HEK293 (cell line): ENCODE measurements at regions not wholly inside any gene's neighbourhood (a gene's known extent, or its start where the extent isn't known, plus 50 kb on each side); places are given as distances from the start of the nearest gene placed in this dataset.

Source experiments
- FEZF1 ChIP-seq: fragments of 450-650 bp; formaldehyde crosslinking; IDR thresholded peaks from 2 replicates; pipeline ENCODE4 v1.5.1; 2016; ENCODE audit warnings: missing biosample characterization, missing genetic modification characterization
- KLF10 ChIP-seq: fragments of 450-650 bp; IDR thresholded peaks from 2 replicates; pipeline ENCODE4 v1.5.1; 2018; ENCODE audit warnings: missing biosample characterization, mild to moderate bottlenecking, missing genetic modification characterization
- MYNN ChIP-seq: fragments of 450-650 bp; formaldehyde crosslinking; IDR thresholded peaks from 2 replicates; pipeline ENCODE4 v1.5.1; 2016; ENCODE audit warnings: missing biosample characterization, missing genetic modification characterization, borderline replicate concordance
- PRDM2 ChIP-seq: fragments of 450-650 bp; formaldehyde crosslinking; IDR thresholded peaks from 2 replicates; pipeline ENCODE4 v1.5.1; 2016; ENCODE audit warnings: missing biosample characterization, missing genetic modification characterization, borderline replicate concordance
- PRDM6 ChIP-seq: fragments of 450-650 bp; formaldehyde crosslinking; IDR thresholded peaks from 2 replicates; pipeline ENCODE4 v1.5.1; 2017; ENCODE audit warnings: missing biosample characterization, missing genetic modification characterization
- REPIN1 ChIP-seq: fragments of 450-650 bp; formaldehyde crosslinking; IDR thresholded peaks from 2 replicates; pipeline ENCODE4 v1.5.1; 2017; ENCODE audit warnings: missing biosample characterization, missing genetic modification characterization, low read depth
- REST ChIP-seq: fragments of 450-650 bp; formaldehyde crosslinking; IDR thresholded peaks from 2 replicates; pipeline ENCODE4 v1.5.1; 2016; ENCODE audit warnings: missing biosample characterization, missing genetic modification characterization
- SCRT2 ChIP-seq: fragments of 450-650 bp; formaldehyde crosslinking; IDR thresholded peaks from 2 replicates; pipeline ENCODE4 v1.5.1; 2016; ENCODE audit warnings: missing biosample characterization, missing genetic modification characterization
- YY2 ChIP-seq: fragments of 450-650 bp; formaldehyde crosslinking; IDR thresholded peaks from 2 replicates; pipeline ENCODE4 v1.5.1; 2016; ENCODE audit warnings: missing biosample characterization, missing genetic modification characterization
- ZBTB20 ChIP-seq: fragments of 450-650 bp; formaldehyde crosslinking; IDR thresholded peaks from 2 replicates; pipeline ENCODE4 v1.5.1; 2016; ENCODE audit warnings: missing biosample characterization, missing genetic modification characterization
- ZFP3 ChIP-seq: fragments of 450-650 bp; formaldehyde crosslinking; IDR thresholded peaks from 2 replicates; pipeline ENCODE4 v1.5.1; 2016; ENCODE audit warnings: low read depth, missing biosample characterization, missing genetic modification characterization
- ZNF146 ChIP-seq: fragments of 450-650 bp; formaldehyde crosslinking; IDR thresholded peaks from 2 replicates; pipeline ENCODE4 v1.5.1; 2016; ENCODE audit warnings: missing biosample characterization, missing genetic modification characterization
- ZNF274 ChIP-seq, 2 experiments: fragments of 200-500 bp in 1 of 2; fragments of 450-650 bp in 1 of 2; sonication (Bioruptor generic) in 1 of 2; formaldehyde crosslinking in 1 of 2; IDR thresholded peaks; 2 replicates each; pipeline versions ENCODE4 v1.5.1 to v1.6.1; 2014 to 2016; ENCODE audit warnings: borderline replicate concordance in 1 of 2, inconsistent platforms in 1 of 2, low read length in 1 of 2, missing biosample characterization in 1 of 2, missing genetic modification characterization in 1 of 2
- ZNF280D ChIP-seq: fragments of 450-650 bp; formaldehyde crosslinking; IDR thresholded peaks from 2 replicates; pipeline ENCODE4 v1.5.1; 2016; ENCODE audit warnings: missing biosample characterization, missing genetic modification characterization
- ZNF433 ChIP-seq: fragments of 450-650 bp; formaldehyde crosslinking; IDR thresholded peaks from 2 replicates; pipeline ENCODE4 v1.5.1; 2016; ENCODE audit warnings: missing biosample characterization, missing genetic modification characterization, low read depth
- ZNF518A ChIP-seq: fragments of 450-650 bp; formaldehyde crosslinking; conservative IDR thresholded peaks from 2 replicates; pipeline ENCODE4 v1.5.1; 2016; ENCODE audit warnings: low read depth, missing biosample characterization, missing genetic modification characterization
- ZNF561 ChIP-seq: fragments of 450-650 bp; IDR thresholded peaks from 2 replicates; pipeline ENCODE4 v1.5.1; 2018; ENCODE audit warnings: missing biosample characterization, missing genetic modification characterization, borderline replicate concordance
- ZNF654 ChIP-seq: fragments of 450-650 bp; formaldehyde crosslinking; IDR thresholded peaks from 2 replicates; pipeline ENCODE4 v1.5.1; 2016; ENCODE audit warnings: low read depth, missing biosample characterization, missing genetic modification characterization
- ZNF76 ChIP-seq: fragments of 450-650 bp; formaldehyde crosslinking; IDR thresholded peaks from 2 replicates; pipeline ENCODE4; 2016; ENCODE audit warnings: low read depth, missing biosample characterization, missing genetic modification characterization, borderline replicate concordance

GRCh38 chr1:177340601-177341067 is 169.9 kb downstream of the BRINP2 start (continued):
- TF ChIP-seq PRDM6 (tag by site-specific recombination) (peak; percentile 96), REPIN1 (tag by site-specific recombination) (no peak), PRDM2 (tag by site-specific recombination) (no peak), ZNF654 (tag by site-specific recombination) (no peak), ZBTB20 (peak; percentile 64; the same call in 1 of the 2 replicates), YY2 (tag by site-specific recombination) (no peak), ZNF561 (tag by site-specific recombination) (peak; percentile 89), FEZF1 (peak; percentile 91), ZNF518A (tag by site-specific recombination) (0 out of 2 replicates have a peak, but pooled peaks have one; percentile 23), MYNN (tag by site-specific recombination) (no peak), ZNF146 (tag by site-specific recombination) (no peak; the same call in 1 of the 2 replicates), ZNF433 (tag by site-specific recombination) (no peak), ZNF274 (IDR thresholded peaks at IDR 0.05; ENCODE audit: low read length) (no peak), ZNF274 (tag by site-specific recombination; IDR thresholded peaks at IDR 0.05; ENCODE audit: borderline replicate concordance) (no peak), ZNF76 (tag by site-specific recombination) (0 out of 2 replicates have a peak, but pooled peaks have one; percentile 36), KLF10 (tag by site-specific recombination) (peak; percentile 53; the same call in 1 of the 2 replicates), ZNF280D (no peak), REST (tag by site-specific recombination) (no peak), SCRT2 (tag by site-specific recombination) (no peak; the same call in 1 of the 2 replicates), ZFP3 (tag by site-specific recombination) (no peak)
